Keratinocyte (primary cell): ENCODE measurements at regions not wholly inside any gene's neighbourhood (a gene's known extent, or its start where the extent isn't known, plus 50 kb on each side); places are given as distances from the start of the nearest gene placed in this dataset.

Experiments
- DNase-seq: peaks from one replicate; pipeline ENCODE4 v3.0.0-alpha.2; 2011; ENCODE audit warnings: low read depth, missing footprints, low spot score
- FAIRE-seq: peaks from 2 replicates; lab custom pipeline; 2011; peaks lifted over from hg19 to GRCh38; lab: Jason Lieb, UNC
- H2AFZ ChIP-seq: 2 replicates; pipeline ENCODE4 v1.6.0; 2012; ENCODE audit warnings: low read length, control low read depth, inconsistent platforms; ENCODE audit not compliant: control insufficient read depth
- H3K27ac ChIP-seq: 2 replicates; pipeline ENCODE4 v1.5.1; 2011; ENCODE audit warnings: low read length; ENCODE audit not compliant: control insufficient read depth, insufficient read depth
- H3K27me3 ChIP-seq: 3 replicates; pipeline ENCODE4 v1.6.0; 2011; ENCODE audit warnings: low read length; ENCODE audit not compliant: control insufficient read depth, insufficient read depth; ENCODE audit errors: extremely low read depth
- H3K36me3 ChIP-seq, 2 experiments: 2 replicates in 1 of 2; 3 replicates in 1 of 2; pipeline ENCODE4 v1.5.1; 2011; ENCODE audit warnings: low read length in 2 of 2, mild to moderate bottlenecking in 1 of 2; ENCODE audit not compliant: control insufficient read depth in 2 of 2, insufficient read depth in 2 of 2; ENCODE audit errors: extremely low read depth in 1 of 2
- H3K4me1 ChIP-seq: 3 replicates; pipeline ENCODE4 v1.5.1; 2011; ENCODE audit warnings: low read length; ENCODE audit not compliant: control insufficient read depth, insufficient read depth; ENCODE audit errors: extremely low read depth
- H3K4me2 ChIP-seq: 3 replicates; pipeline ENCODE4 v1.6.0; 2011; ENCODE audit warnings: low read depth, low read length; ENCODE audit not compliant: control insufficient read depth, insufficient read depth; ENCODE audit errors: extremely low read depth
- H3K4me3 ChIP-seq, 3 experiments: fragments of 200-600 bp in 1 of 3; sonication (generic) in 1 of 3; 2 replicates in 2 of 3; 3 replicates in 1 of 3; pipeline ENCODE4 v1.5.1; 2011 to 2016; ENCODE audit warnings: low read length in 3 of 3, mild to moderate bottlenecking in 3 of 3, control low read depth in 2 of 3, inconsistent platforms in 1 of 3, low read depth in 1 of 3, mixed read lengths in 1 of 3, mixed run types in 1 of 3, moderate library complexity in 1 of 3; ENCODE audit not compliant: control insufficient read depth in 2 of 3, insufficient read depth in 2 of 3; ENCODE audit errors: extremely low read depth in 1 of 3
- H3K79me2 ChIP-seq: 2 replicates; pipeline ENCODE4 v1.6.0; 2012; ENCODE audit warnings: low read length; ENCODE audit not compliant: control insufficient read depth, insufficient read depth
- H3K9ac ChIP-seq: 3 replicates; pipeline ENCODE4 v1.6.0; 2011; ENCODE audit warnings: low read length; ENCODE audit not compliant: control insufficient read depth, insufficient read depth; ENCODE audit errors: extremely low read depth
- H3K9me1 ChIP-seq: 3 replicates; pipeline ENCODE4 v1.6.0; 2011; ENCODE audit warnings: low read length; ENCODE audit not compliant: control insufficient read depth, insufficient read depth; ENCODE audit errors: extremely low read depth
- H3K9me3 ChIP-seq: 2 replicates; pipeline ENCODE4 v1.5.1; 2012; ENCODE audit warnings: low read depth, low read length; ENCODE audit not compliant: control insufficient read depth
- H4K20me1 ChIP-seq: 3 replicates; pipeline ENCODE4 v1.6.0; 2011; ENCODE audit warnings: low read length; ENCODE audit not compliant: control insufficient read depth, insufficient read depth; ENCODE audit errors: extremely low read depth
- CTCF ChIP-seq, 3 experiments: IDR thresholded peaks in 1 of 3; conservative IDR thresholded peaks in 1 of 3; optimal IDR thresholded peaks in 1 of 3; 2 replicates in 2 of 3; 3 replicates in 1 of 3; pipeline versions ENCODE3 to v1.5.1; 2011; ENCODE audit warnings: low read length in 3 of 3, mild to moderate bottlenecking in 3 of 3, moderate library complexity in 2 of 3, control low read depth in 1 of 3, inconsistent platforms in 1 of 3; ENCODE audit not compliant: insufficient read depth in 2 of 3; ENCODE audit errors: extremely low read depth in 1 of 3
- EZH2 ChIP-seq: IDR thresholded peaks from one replicate; pipeline ENCODE4 v1.6.1; 2012; ENCODE audit warnings: inconsistent platforms, mild to moderate bottlenecking, low read length, moderate library complexity
- dilution Hi-C: fragments of 300-500 bp; cut with MboI; formaldehyde crosslinking; loops from one replicate; pipeline ENCODE4 v1.7.0; 2020; ENCODE audit warnings: low sequenced_read_pairs; ENCODE audit not compliant: extremely low pct_ligation_motif_present

- Histone ChIP-seq H2AFZ (no peak overlapping the region), H3K9ac (no peak overlapping the region), H3K4me3 (no peak overlapping the region), H3K9me1 (no peaks in the 10 kb centered on the region), H4K20me1 (no peaks in the 10 kb centered on the region), H3K27ac (no peak overlapping the region), H3K9me3 (no peaks in the 10 kb centered on the region), H3K4me2 (no peak overlapping the region), H3K79me2 (no peaks in the 10 kb centered on the region), H3K36me3 (no peaks in the 10 kb centered on the region), H3K27me3 (peaks cover 3% of the 10 kb centered on the region), H3K4me1 (no peaks in the 10 kb centered on the region)
- no peak for TF ChIP-seq EZH2
- TF ChIP-seq CTCF (optimal IDR thresholded peaks at IDR 0.05 in 1 of 3, IDR thresholded peaks at IDR 0.05 in 1 of 3, conservative IDR thresholded peaks at IDR 0.05 in 1 of 3; ENCODE audit: extremely low read depth in 1 of 3, insufficient read depth in 2 of 3, low read length in 3 of 3), result no peak
- no peak for FAIRE-seq
- dilution Hi-C loops, result no loop called here
- no peak for DNase-seq
Measured at GRCh38 chr16:51967646-51968045, 579.3 kb downstream of the TOX3 start.

GRCh38 chr16:51960931-51961330, 586.0 kb downstream of the TOX3 start:
- H3K27me3 ChIP-seq, result peaks cover 4% of the 10 kb centered on the region
- H3K4me2 ChIP-seq, result no peak overlapping the region
- dilution Hi-C loops, result no loop called here
- H2AFZ ChIP-seq, result no peak overlapping the region
- H3K9me1 ChIP-seq, result no peaks in the 10 kb centered on the region
- no peaks in the 10 kb centered on the region for H3K4me1 ChIP-seq
- H3K27ac ChIP-seq, result no peak overlapping the region
- DNase-seq (no peak), FAIRE-seq (no peak)
- no peaks in the 10 kb centered on the region for H3K36me3 ChIP-seq
- H3K9ac ChIP-seq, result no peak overlapping the region
- no peaks in the 10 kb centered on the region for H3K9me3 ChIP-seq
- no peaks in the 10 kb centered on the region for H4K20me1 ChIP-seq
- H3K4me3 ChIP-seq, result no peak overlapping the region
- no peaks in the 10 kb centered on the region for H3K79me2 ChIP-seq
- no peak for TF ChIP-seq CTCF (optimal IDR thresholded peaks at IDR 0.05 in 1 of 3, IDR thresholded peaks at IDR 0.05 in 1 of 3, conservative IDR thresholded peaks at IDR 0.05 in 1 of 3; ENCODE audit: extremely low read depth in 1 of 3, insufficient read depth in 2 of 3, low read length in 3 of 3)
- TF ChIP-seq EZH2, result no peak
